Adrenal gland (tissue), 9 donors: ENCODE measurements at regions not wholly inside any gene's neighbourhood (a gene's known extent, or its start where the extent isn't known, plus 50 kb on each side); places are given as distances from the start of the nearest gene placed in this dataset.

Experiments used
- DNase-seq, 7 donors: peaks; one replicate each; pipeline ENCODE4 v3.0.0-alpha.2; 2019 to 2020
- H3K27ac ChIP-seq, 5 donors: fragments of 200-600 bp; sonication (generic) in 4 of 5; 1 replicate in 3 of 5; 2 replicates in 2 of 5; pipeline versions ENCODE4 v1.5.1 to v1.8.0; 2016 to 2020; ENCODE audit warnings: mild to moderate bottlenecking in 1 of 5
- H3K27me3 ChIP-seq: fragments of 200-600 bp; 2 replicates; pipeline ENCODE4 v1.8.0; 2021
- H3K36me3 ChIP-seq, 2 donors: fragments of 200-600 bp; replicated peaks in 1 of 2; 1 replicate in 1 of 2; 2 replicates in 1 of 2; pipeline versions ENCODE4 v1.5.1 to v1.8.0; 2018 to 2022
- H3K4me1 ChIP-seq, 2 donors: fragments of 200-600 bp; replicated peaks in 1 of 2; 1 replicate in 1 of 2; 2 replicates in 1 of 2; pipeline versions ENCODE4 v1.5.1 to v1.8.0; 2018 to 2021
- H3K4me3 ChIP-seq, 4 donors: fragments of 200-600 bp; sonication (generic) in 3 of 4; one replicate each; pipeline ENCODE4 v1.5.1; 2016 to 2018
- H3K9me3 ChIP-seq, 3 donors: fragments of 200-600 bp; sonication (generic) in 1 of 3; replicated peaks in 1 of 3; 1 replicate in 2 of 3; 2 replicates in 1 of 3; pipeline versions ENCODE4 v1.5.1 to v1.8.0; 2016 to 2021
- POLR2A ChIP-seq, 2 donors: fragments of 450-650 bp; IDR thresholded peaks; one replicate each; pipeline ENCODE4 v1.6.1; 2017; ENCODE audit warnings: antibody characterized with exemption in 2 of 2, mild to moderate bottlenecking in 2 of 2, moderate library complexity in 1 of 2
- WGBS, 4 donors: extraction: QIAGEN DNeasy Blood & Tissue Kit in 2 of 4; methylation state at CpG; one replicate each; pipeline versions ENCODE4 v1.1.5 to v1.1.7; 2013 to 2017; 5-methylcytosine and 5-hydroxymethylcytosine counted together
- intact Hi-C, 2 donors: fragments of 100-400 bp; cut with DNase I; formaldehyde crosslinking; loops; one replicate each; pipeline versions ENCODE4 v1.14.1 to v1.15.0; 2022 to 2023
- TF ChIP-seq, protein P1 (sequence below), 6 experiments: fragments of 450-650 bp in 4 of 6; fragments of 200-600 bp in 2 of 6; sonication (generic) in 1 of 6; IDR thresholded peaks; 1 replicate in 5 of 6; 2 replicates in 1 of 6; pipeline versions ENCODE4 v1.5.1 to v1.8.0; 2016 to 2021; ENCODE audit warnings: antibody characterized with exemption in 6 of 6, mild to moderate bottlenecking in 2 of 6, moderate library complexity in 1 of 6
- donor health status: healthy with polysubstance abuse.
- donor health status: Bipolar disorder and iron deficiency.
- donor health status: DM: yes; HTN: yes; CAD: no.
- donor health status: DM: no; HTN: no; CAD: no.
- donor health status: DM: no; HTN: no; CAD: no.

DNA sequence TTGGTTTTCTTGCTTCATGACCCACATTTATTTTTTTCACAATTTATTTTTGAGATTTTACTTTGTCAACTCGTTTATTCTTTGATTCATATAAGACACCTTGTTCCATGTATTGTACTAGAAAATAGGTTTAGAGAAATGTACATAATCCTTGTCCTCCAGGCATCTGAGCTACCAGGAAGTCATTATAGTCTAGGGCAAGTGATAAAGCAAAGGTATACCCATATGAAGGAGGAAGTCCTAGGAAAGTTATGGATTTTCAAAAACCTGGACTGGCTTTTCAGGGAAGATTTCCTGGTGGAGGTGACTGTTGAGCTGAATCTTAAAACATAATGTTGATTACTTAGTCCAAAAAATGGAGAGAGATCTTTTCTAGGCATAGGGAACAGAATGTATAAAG is 98.8 kb upstream of the SHISA6 start:
- intact Hi-C loops: loop anchor here in 1 of 2 donors (10.0 kb wide), 1 partner anchor 507 kb away; no protein-coding TSS in a partner anchor
- Histone ChIP-seq H3K4me3 (no peak overlapping the region), H3K27me3 (no peaks in the 10 kb centered on the region), H3K36me3 (no peaks in the 10 kb centered on the region), H3K4me1 (no peaks in the 10 kb centered on the region), H3K27ac (no peak overlapping the region), H3K9me3 (no peaks in the 10 kb centered on the region)
- DNase-seq: no peak
- 19 to 35% (median 31%) methylated on average over 1 of the region's 1 CpG for WGBS, 4 donors
- TF ChIP-seq POLR2A (IDR thresholded peaks at IDR 0.05): no peak

DNA sequence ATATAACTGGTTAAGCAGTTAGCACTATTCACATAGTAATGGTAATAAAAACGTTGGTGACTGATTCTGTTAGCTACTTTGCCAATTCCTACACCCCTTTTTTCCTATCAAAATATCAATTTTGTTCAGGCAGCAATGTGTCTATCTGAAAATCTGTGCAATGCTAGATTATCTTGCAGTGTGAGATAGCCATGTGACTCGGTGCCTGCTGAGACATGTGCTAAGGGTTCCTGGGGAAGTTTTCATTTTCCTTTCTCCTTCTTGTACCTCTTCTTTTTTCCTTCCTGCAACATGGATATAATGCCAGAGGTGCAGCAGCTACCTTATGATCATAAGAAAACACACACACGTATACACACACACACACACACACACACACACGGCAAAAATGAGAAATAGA is 100.5 kb upstream of the SHISA6 start:
- no peaks in the 10 kb centered on the region for H3K9me3 ChIP-seq
- TF ChIP-seq, protein P1, sequence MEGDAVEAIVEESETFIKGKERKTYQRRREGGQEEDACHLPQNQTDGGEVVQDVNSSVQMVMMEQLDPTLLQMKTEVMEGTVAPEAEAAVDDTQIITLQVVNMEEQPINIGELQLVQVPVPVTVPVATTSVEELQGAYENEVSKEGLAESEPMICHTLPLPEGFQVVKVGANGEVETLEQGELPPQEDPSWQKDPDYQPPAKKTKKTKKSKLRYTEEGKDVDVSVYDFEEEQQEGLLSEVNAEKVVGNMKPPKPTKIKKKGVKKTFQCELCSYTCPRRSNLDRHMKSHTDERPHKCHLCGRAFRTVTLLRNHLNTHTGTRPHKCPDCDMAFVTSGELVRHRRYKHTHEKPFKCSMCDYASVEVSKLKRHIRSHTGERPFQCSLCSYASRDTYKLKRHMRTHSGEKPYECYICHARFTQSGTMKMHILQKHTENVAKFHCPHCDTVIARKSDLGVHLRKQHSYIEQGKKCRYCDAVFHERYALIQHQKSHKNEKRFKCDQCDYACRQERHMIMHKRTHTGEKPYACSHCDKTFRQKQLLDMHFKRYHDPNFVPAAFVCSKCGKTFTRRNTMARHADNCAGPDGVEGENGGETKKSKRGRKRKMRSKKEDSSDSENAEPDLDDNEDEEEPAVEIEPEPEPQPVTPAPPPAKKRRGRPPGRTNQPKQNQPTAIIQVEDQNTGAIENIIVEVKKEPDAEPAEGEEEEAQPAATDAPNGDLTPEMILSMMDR (IDR thresholded peaks at IDR 0.05): no peak
- TF ChIP-seq POLR2A (IDR thresholded peaks at IDR 0.05): no peak
- no peak overlapping the region for H3K4me3 ChIP-seq
- intact Hi-C loops: loop anchor here in 1 of 2 donors (10.0 kb wide), 1 partner anchor 506 kb away; no protein-coding TSS in a partner anchor
- no peaks in the 10 kb centered on the region for H3K27me3 ChIP-seq
- H3K36me3 ChIP-seq: no peaks in the 10 kb centered on the region
- WGBS, 4 donors: 36 to 50% (median 41%) methylated on average over 4 of the region's 4 CpGs
- no peaks in the 10 kb centered on the region for H3K4me1 ChIP-seq
- no peak overlapping the region for H3K27ac ChIP-seq
- no peak for DNase-seq

DNA sequence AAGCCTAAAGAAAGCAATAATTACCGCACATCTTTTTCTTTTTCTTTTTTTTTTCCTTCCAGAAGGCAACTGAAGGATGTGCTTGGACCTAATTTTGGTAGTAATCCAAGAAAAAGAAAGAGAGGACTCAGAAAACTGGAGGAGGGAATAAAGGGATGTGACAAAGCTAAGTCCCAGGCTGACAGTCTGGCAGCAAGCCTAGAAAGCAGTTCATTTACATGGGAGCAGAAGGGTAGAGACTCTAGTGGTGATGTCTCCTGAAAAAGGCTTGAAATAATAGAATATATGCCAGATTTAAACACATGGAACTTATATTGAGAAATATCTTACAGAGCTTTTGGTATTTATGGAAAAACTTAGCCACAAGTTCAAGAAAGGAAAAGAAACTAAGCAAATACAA is 101.0 kb upstream of the SHISA6 start:
- Histone ChIP-seq H3K4me3 (no peak overlapping the region), H3K36me3 (no peaks in the 10 kb centered on the region), H3K4me1 (no peaks in the 10 kb centered on the region), H3K9me3 (no peaks in the 10 kb centered on the region), H3K27me3 (no peaks in the 10 kb centered on the region), H3K27ac (no peak overlapping the region)
- no peak for TF ChIP-seq POLR2A (IDR thresholded peaks at IDR 0.05)
- TF ChIP-seq, protein P1 (IDR thresholded peaks at IDR 0.05): no peak
- WGBS, 4 donors: 58 to 78% (median 64%) methylated on average over 1 of the region's 1 CpG
- peak in 4 of 7 donors; percentile 14 to 30 (median 19) for DNase-seq
- intact Hi-C loops: loop anchor here in 1 of 2 donors (10.0 kb wide), 1 partner anchor 505 kb away; no protein-coding TSS in a partner anchor

DNA sequence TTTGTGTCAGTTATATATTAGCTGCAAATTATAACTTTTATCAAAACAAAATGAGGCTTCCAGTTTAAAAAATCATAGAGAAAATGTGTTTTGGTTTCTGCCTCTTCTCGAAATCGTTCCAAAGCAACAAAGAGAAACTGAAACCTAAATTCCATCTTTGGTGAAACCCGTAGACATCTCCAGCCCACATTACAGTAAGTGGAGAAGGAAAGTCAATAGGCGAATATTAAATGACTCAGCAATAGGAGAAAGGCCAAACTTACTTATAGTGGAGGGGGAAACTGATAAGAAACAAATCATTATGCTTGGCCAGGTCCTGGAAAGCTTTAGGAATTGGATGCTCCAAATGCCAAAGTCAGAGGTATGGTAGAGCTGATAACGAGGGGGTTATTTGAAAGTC is 103.0 kb upstream of the SHISA6 start:
- Histone ChIP-seq H3K4me3 (peak overlapping the region in 1 of 4 donors; percentile 2), H3K27ac (no peak overlapping the region), H3K27me3 (no peaks in the 10 kb centered on the region), H3K36me3 (no peaks in the 10 kb centered on the region), H3K9me3 (no peaks in the 10 kb centered on the region), H3K4me1 (no peaks in the 10 kb centered on the region)
- TF ChIP-seq POLR2A (IDR thresholded peaks at IDR 0.05): no peak
- TF ChIP-seq, protein P1 (IDR thresholded peaks at IDR 0.05): no peak
- no peak for DNase-seq
- intact Hi-C loops: no loop called here
- WGBS, 4 donors: 58 to 67% (median 63%) methylated on average over 5 of the region's 5 CpGs

DNA sequence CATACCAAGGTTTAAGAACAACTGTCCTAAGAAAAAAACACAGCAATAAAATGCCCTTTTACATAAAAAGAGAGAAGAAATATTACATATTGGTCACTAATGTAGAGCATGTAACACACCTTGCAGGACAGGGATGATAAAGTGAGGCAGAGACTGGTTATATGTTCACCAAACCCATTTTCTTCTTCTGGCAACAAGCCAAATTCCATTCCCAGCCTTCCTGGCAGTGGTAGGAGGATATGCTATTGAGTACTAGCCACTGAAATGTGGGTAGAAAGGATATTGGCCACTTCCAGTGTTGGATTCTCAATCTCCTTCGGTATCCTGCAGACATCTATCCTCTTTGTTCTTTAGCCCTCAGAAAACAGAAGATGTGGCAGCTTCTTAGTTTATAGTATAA is 105.2 kb upstream of the SHISA6 start:
- intact Hi-C loops: no loop called here
- DNase-seq: no peak
- TF ChIP-seq POLR2A (IDR thresholded peaks at IDR 0.05): no peak
- TF ChIP-seq, protein P1 (IDR thresholded peaks at IDR 0.05): no peak
- H3K4me3 ChIP-seq: no peak overlapping the region
- no peak overlapping the region for H3K27ac ChIP-seq
- no peaks in the 10 kb centered on the region for H3K4me1 ChIP-seq
- no peaks in the 10 kb centered on the region for H3K36me3 ChIP-seq
- H3K27me3 ChIP-seq: no peaks in the 10 kb centered on the region
- 82 to 94% (median 85%) methylated on average over 1 of the region's 1 CpG for WGBS, 4 donors
- H3K9me3 ChIP-seq: no peaks in the 10 kb centered on the region
